Panc1 (cell line): ENCODE measurements at regions not wholly inside any gene's neighbourhood (a gene's known extent, or its start where the extent isn't known, plus 50 kb on each side); places are given as distances from the start of the nearest gene placed in this dataset.

Source experiments
- ATAC-seq: fragments of 200-7000 bp; cut with Tn5 transposase; 2 replicates; pipeline ENCODE4 v1.9.1; 2020; ENCODE audit warnings: mild to moderate bottlenecking, moderate library complexity
- BruUV-seq: library from RNA; stranded (reverse); fragments of 400-500 nt; replicated peaks from 2 replicates; lab custom pipeline; 2021; lab: Mats Ljungman, UMichigan
- CTCF ChIA-PET: fragments of 300-600 bp; sonication (Branson Sonifier 250); formaldehyde crosslinking; loops from one replicate; lab custom pipeline; 2022; ENCODE audit warnings: antibody characterized with exemption; lab: Charles Lee
- POLR2A ChIA-PET: fragments of 300-600 bp; sonication (Branson Sonifier 250); formaldehyde crosslinking; loops from one replicate; lab custom pipeline; 2022; ENCODE audit warnings: antibody characterized with exemption; lab: Charles Lee
- DNase-seq: peaks from one replicate; pipeline ENCODE4 v3.0.0-alpha.2; 2010; ENCODE audit warnings: low read depth, low spot score
- H3K27ac ChIP-seq: 2 replicates; pipeline ENCODE4 v1.5.1; 2011; ENCODE audit warnings: mild to moderate bottlenecking, low read length, inconsistent platforms
- H3K27me3 ChIP-seq: fragments of 200-500 bp; sonication (Bioruptor generic); 2 replicates; pipeline ENCODE4 v1.6.0; 2014; ENCODE audit warnings: low read length, inconsistent platforms; ENCODE audit not compliant: control insufficient read depth, insufficient read depth
- H3K36me3 ChIP-seq: fragments of 200-500 bp; sonication (Bioruptor generic); 2 replicates; pipeline ENCODE4 v1.5.1; 2014; ENCODE audit warnings: inconsistent platforms, mild to moderate bottlenecking, low read length, moderate library complexity; ENCODE audit not compliant: control insufficient read depth, insufficient read depth
- H3K4me1 ChIP-seq: 2 replicates; pipeline ENCODE4 v1.5.1; 2011; ENCODE audit warnings: inconsistent platforms, mild to moderate bottlenecking, low read length, moderate library complexity; ENCODE audit not compliant: control insufficient read depth, insufficient read depth
- H3K4me3 ChIP-seq, 2 experiments: 2 replicates each; pipeline ENCODE4 v1.5.1; 2011 to 2012; ENCODE audit warnings: low read depth in 2 of 2, low read length in 2 of 2, mild to moderate bottlenecking in 2 of 2, inconsistent platforms in 1 of 2, moderate library complexity in 1 of 2
- H3K9me3 ChIP-seq: fragments of 200-500 bp; sonication (Bioruptor generic); 2 replicates; pipeline ENCODE4 v1.5.1; 2014; ENCODE audit warnings: low read depth, mild to moderate bottlenecking, inconsistent platforms, low read length, moderate library complexity; ENCODE audit not compliant: control insufficient read depth, insufficient read depth
- POLR2AphosphoS5 ChIP-seq: IDR thresholded peaks from 2 replicates; pipeline ENCODE4 v1.6.1; 2012; ENCODE audit warnings: mild to moderate bottlenecking, low read depth, low read length, moderate library complexity
- SIN3A ChIP-seq: IDR thresholded peaks from 2 replicates; pipeline ENCODE4 v1.6.1; 2012; ENCODE audit warnings: low read depth, mild to moderate bottlenecking, low read length, moderate library complexity, borderline replicate concordance; ENCODE audit not compliant: insufficient read depth
- TCF7L2 ChIP-seq: IDR thresholded peaks from 2 replicates; pipeline ENCODE4 v1.6.1; 2011; ENCODE audit warnings: mild to moderate bottlenecking, low read depth, low read length, inconsistent platforms
- in situ Hi-C: cut with HindIII; loops from 2 replicates; pipeline ENCODE4 v1.10.0; 2016; ENCODE audit warnings: low sequenced_read_pairs, low pct_unique_long_range_greater_than_20kb
- intact Hi-C: fragments of 100-400 bp; cut with micrococcal nuclease; formaldehyde crosslinking; loops from one replicate; pipeline ENCODE4 v1.10.0; 2022; ENCODE audit not compliant: unreplicated experiment
- TF ChIP-seq, protein P1 (sequence below): fragments of 450-650 bp; IDR thresholded peaks from 2 replicates; pipeline ENCODE4 v1.5.1; 2017; ENCODE audit warnings: mild to moderate bottlenecking
- TF ChIP-seq, protein P2 (sequence below), 2 experiments: IDR thresholded peaks; 2 replicates each; pipeline ENCODE4 v1.6.1; 2011 to 2012; ENCODE audit warnings: low read depth in 2 of 2, control low read depth in 1 of 2, low read length in 1 of 2, mild to moderate bottlenecking in 1 of 2, moderate library complexity in 1 of 2; ENCODE audit not compliant: insufficient read depth in 1 of 2

DNA sequence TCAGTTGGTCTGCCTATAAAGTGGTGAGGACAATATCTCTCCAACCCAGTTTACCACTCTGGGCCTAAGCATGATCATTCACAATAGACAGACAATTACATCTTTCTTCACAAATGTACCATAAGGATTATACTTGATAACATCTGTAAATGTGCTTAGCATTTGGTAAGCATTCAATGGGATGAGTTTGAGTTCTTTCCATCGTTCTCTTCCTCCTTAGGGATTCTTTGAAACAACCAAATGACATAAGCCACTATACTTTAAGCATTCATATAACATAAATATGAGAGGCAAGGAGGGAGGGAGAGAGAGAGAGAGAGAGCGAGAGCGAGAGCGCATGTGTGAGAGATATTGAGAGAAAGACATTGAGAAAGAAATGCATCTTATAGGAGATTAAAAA, 303.3 kb upstream of the CBLB start:
- Histone ChIP-seq H3K4me3 (no peak overlapping the region), H3K27me3 (no peaks in the 10 kb centered on the region), H3K36me3 (no peaks in the 10 kb centered on the region), H3K4me1 (no peaks in the 10 kb centered on the region), H3K27ac (no peak overlapping the region), H3K9me3 (no peaks in the 10 kb centered on the region)
- CTCF ChIA-PET: no interaction called here
- intact Hi-C loops (no loop called here), in situ Hi-C loops (no loop called here)
- DNase-seq: no peak
- no peak for ATAC-seq
- TF ChIP-seq, protein P1, sequence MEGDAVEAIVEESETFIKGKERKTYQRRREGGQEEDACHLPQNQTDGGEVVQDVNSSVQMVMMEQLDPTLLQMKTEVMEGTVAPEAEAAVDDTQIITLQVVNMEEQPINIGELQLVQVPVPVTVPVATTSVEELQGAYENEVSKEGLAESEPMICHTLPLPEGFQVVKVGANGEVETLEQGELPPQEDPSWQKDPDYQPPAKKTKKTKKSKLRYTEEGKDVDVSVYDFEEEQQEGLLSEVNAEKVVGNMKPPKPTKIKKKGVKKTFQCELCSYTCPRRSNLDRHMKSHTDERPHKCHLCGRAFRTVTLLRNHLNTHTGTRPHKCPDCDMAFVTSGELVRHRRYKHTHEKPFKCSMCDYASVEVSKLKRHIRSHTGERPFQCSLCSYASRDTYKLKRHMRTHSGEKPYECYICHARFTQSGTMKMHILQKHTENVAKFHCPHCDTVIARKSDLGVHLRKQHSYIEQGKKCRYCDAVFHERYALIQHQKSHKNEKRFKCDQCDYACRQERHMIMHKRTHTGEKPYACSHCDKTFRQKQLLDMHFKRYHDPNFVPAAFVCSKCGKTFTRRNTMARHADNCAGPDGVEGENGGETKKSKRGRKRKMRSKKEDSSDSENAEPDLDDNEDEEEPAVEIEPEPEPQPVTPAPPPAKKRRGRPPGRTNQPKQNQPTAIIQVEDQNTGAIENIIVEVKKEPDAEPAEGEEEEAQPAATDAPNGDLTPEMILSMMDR: no peak
- TF ChIP-seq SIN3A: no peak
- no peak for TF ChIP-seq POLR2AphosphoS5
- no peak for TF ChIP-seq TCF7L2
- TF ChIP-seq, protein P2, sequence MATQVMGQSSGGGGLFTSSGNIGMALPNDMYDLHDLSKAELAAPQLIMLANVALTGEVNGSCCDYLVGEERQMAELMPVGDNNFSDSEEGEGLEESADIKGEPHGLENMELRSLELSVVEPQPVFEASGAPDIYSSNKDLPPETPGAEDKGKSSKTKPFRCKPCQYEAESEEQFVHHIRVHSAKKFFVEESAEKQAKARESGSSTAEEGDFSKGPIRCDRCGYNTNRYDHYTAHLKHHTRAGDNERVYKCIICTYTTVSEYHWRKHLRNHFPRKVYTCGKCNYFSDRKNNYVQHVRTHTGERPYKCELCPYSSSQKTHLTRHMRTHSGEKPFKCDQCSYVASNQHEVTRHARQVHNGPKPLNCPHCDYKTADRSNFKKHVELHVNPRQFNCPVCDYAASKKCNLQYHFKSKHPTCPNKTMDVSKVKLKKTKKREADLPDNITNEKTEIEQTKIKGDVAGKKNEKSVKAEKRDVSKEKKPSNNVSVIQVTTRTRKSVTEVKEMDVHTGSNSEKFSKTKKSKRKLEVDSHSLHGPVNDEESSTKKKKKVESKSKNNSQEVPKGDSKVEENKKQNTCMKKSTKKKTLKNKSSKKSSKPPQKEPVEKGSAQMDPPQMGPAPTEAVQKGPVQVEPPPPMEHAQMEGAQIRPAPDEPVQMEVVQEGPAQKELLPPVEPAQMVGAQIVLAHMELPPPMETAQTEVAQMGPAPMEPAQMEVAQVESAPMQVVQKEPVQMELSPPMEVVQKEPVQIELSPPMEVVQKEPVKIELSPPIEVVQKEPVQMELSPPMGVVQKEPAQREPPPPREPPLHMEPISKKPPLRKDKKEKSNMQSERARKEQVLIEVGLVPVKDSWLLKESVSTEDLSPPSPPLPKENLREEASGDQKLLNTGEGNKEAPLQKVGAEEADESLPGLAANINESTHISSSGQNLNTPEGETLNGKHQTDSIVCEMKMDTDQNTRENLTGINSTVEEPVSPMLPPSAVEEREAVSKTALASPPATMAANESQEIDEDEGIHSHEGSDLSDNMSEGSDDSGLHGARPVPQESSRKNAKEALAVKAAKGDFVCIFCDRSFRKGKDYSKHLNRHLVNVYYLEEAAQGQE (IDR thresholded peaks at IDR 0.05; ENCODE audit: insufficient read depth in 1 of 2, low read depth in 2 of 2, low read length in 1 of 2): no peak
- no TSS peak for BruUV-seq
- POLR2A ChIA-PET: no interaction called here

DNA sequence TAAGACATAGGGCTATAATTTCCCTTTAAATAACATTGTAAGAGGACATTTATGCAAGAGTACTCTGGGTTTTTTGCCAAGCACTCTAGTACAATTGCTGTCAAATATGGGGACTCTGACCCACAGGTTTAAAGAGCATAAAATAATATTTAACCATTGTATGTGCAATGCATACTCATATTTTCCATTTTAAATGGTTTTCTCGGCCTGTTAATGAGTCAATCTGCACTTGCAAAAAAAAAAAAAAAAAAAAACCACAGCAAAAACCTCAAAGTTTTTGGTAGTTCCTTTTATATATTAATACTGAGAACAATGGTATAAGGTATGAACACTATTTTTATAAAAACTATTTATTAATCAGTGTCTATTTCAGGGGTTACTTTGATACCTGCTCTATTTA, 304.0 kb upstream of the CBLB start:
- BruUV-seq: no TSS peak
- Histone ChIP-seq H3K4me1 (no peaks in the 10 kb centered on the region), H3K9me3 (no peaks in the 10 kb centered on the region), H3K27ac (no peak overlapping the region), H3K4me3 (no peak overlapping the region), H3K36me3 (no peaks in the 10 kb centered on the region), H3K27me3 (no peaks in the 10 kb centered on the region)
- TF ChIP-seq, protein P1: no peak
- no peak for TF ChIP-seq SIN3A
- TF ChIP-seq, protein P2 (IDR thresholded peaks at IDR 0.05; ENCODE audit: insufficient read depth in 1 of 2, low read depth in 2 of 2, low read length in 1 of 2): no peak
- no peak for TF ChIP-seq TCF7L2
- no peak for TF ChIP-seq POLR2AphosphoS5
- ChIA-PET CTCF (no interaction called here), POLR2A (no interaction called here)
- no peak for DNase-seq
- ATAC-seq: no peak
- intact Hi-C loops (no loop called here), in situ Hi-C loops (no loop called here)
